BJ (cell line): ENCODE measurements at regions not wholly inside any gene's neighbourhood (a gene's known extent, or its start where the extent isn't known, plus 50 kb on each side); places are given as distances from the start of the nearest gene placed in this dataset.

Experiments used
- CTCF ChIA-PET: fragments of 350-600 bp; formaldehyde crosslinking; extraction: SDS; loops from one replicate; lab custom pipeline; 2021; ENCODE audit warnings: antibody characterized with exemption, inconsistent platforms; lab: Yijun Ruan, JAX
- POLR2A ChIA-PET: fragments of 300-600 bp; sonication (Branson Sonifier 250); formaldehyde crosslinking; extraction: SDS; loops from one replicate; lab custom pipeline; 2021; ENCODE audit warnings: antibody characterized with exemption; lab: Charles Lee
- DNase-seq: peaks from one replicate; pipeline ENCODE4 v3.0.0-alpha.2; 2011; ENCODE audit warnings: low read depth
- H3K27me3 ChIP-seq: 2 replicates; pipeline ENCODE4 v1.6.0; 2011; ENCODE audit warnings: low read length; ENCODE audit not compliant: control insufficient read depth, insufficient read depth
- H3K36me3 ChIP-seq: 2 replicates; pipeline ENCODE4 v1.5.1; 2011; ENCODE audit warnings: low read length; ENCODE audit not compliant: control insufficient read depth, insufficient read depth
- H3K4me3 ChIP-seq: 2 replicates; pipeline ENCODE4 v1.5.1; 2011; ENCODE audit warnings: low read depth, mild to moderate bottlenecking, control low read depth, low read length
- CTCF ChIP-seq: IDR thresholded peaks from 2 replicates; pipeline ENCODE4 v1.5.1; 2011; ENCODE audit warnings: low read depth, mild to moderate bottlenecking, control low read depth, inconsistent platforms, low read length, moderate library complexity; ENCODE audit not compliant: insufficient read depth

- Histone ChIP-seq H3K36me3 (no peaks in the 10 kb centered on the region), H3K4me3 (no peak overlapping the region), H3K27me3 (no peaks in the 10 kb centered on the region)
- CTCF ChIA-PET, result interaction anchor here (0.7 to 3.2 kb wide), 10 partner anchors 15 to 777 kb away, joined by 3 to 17 read pairs (median 4); partner anchors contain the start of gene PRDM1
- no peak for TF ChIP-seq CTCF
- POLR2A ChIA-PET, result interaction anchor here (0.7 kb wide), 1 partner anchor 417 kb away, joined by 6 read pairs; no protein-coding TSS in a partner anchor
- no peak for DNase-seq
Measured at GRCh38 chr6:105482921-105483320, 80.0 kb upstream of the PREP start.

GRCh38 chr6:105482227-105482844, 79.5 kb upstream of the PREP start:
- Histone ChIP-seq H3K4me3 (no peak overlapping the region), H3K36me3 (no peaks in the 10 kb centered on the region), H3K27me3 (no peaks in the 10 kb centered on the region)
- ChIA-PET POLR2A (interaction anchor here (0.7 kb wide), 1 partner anchor 418 kb away, joined by 6 read pairs; no protein-coding TSS in a partner anchor), CTCF (interaction anchor here (0.8 to 3.2 kb wide), 4 partner anchors 15 to 740 kb away, joined by 4 to 17 read pairs (median 6); partner anchors contain the start of gene PRDM1)
- no peak for TF ChIP-seq CTCF
- no peak for DNase-seq

GRCh38 chr6:105476978-105477377, 74.1 kb upstream of the PREP start:
- H3K36me3 ChIP-seq, result no peaks in the 10 kb centered on the region
- no peak for DNase-seq
- H3K27me3 ChIP-seq, result no peaks in the 10 kb centered on the region
- POLR2A ChIA-PET, result no interaction called here
- CTCF ChIA-PET, result interaction anchor here (0.6 to 1.2 kb wide), 2 partner anchors 11 to 389 kb away, joined by 3 to 4 read pairs; no protein-coding TSS in a partner anchor
- H3K4me3 ChIP-seq, result no peak overlapping the region
- TF ChIP-seq CTCF, result no peak

GRCh38 chr6:105474234-105474633, 71.4 kb upstream of the PREP start:
- Histone ChIP-seq H3K36me3 (no peaks in the 10 kb centered on the region), H3K4me3 (no peak overlapping the region), H3K27me3 (0 out of 2 replicates have a peak, but pooled peaks cover 2% of the 10 kb centered on the region)
- DNase-seq, result no peak
- POLR2A ChIA-PET, result no interaction called here
- CTCF ChIA-PET, result interaction anchor here (0.7 to 2.5 kb wide), 2 partner anchors 9 to 43 kb away, joined by 3 to 8 read pairs; no protein-coding TSS in a partner anchor
- TF ChIP-seq CTCF, result no peak

- peaks cover 2% of the 10 kb centered on the region; the same call in 1 of the 2 replicates for H3K27me3 ChIP-seq
- POLR2A ChIA-PET, result no interaction called here
- CTCF ChIA-PET, result no interaction called here
- H3K4me3 ChIP-seq, result no peak overlapping the region
- no peak for DNase-seq
- no peak for TF ChIP-seq CTCF
- H3K36me3 ChIP-seq, result no peaks in the 10 kb centered on the region
Measured at GRCh38 chr6:105469946-105470345, 67.1 kb upstream of the PREP start.
